ENCODE measurements at regions not wholly inside any gene's neighbourhood (a gene's known extent, or its start where the extent isn't known, plus 50 kb on each side); places are given as distances from the start of the nearest gene placed in this dataset.

GRCh38 chr2:226671141-226671676 is 128.4 kb downstream of the IRS1 start:
- H3K36me3 ChIP-seq (ENCODE audit: insufficient read depth, insufficient read length, low read length): no peaks in the 10 kb centered on the region
- no peak overlapping the region for H3K9ac ChIP-seq (ENCODE audit: insufficient read length, low read depth)
- DNase-seq (ENCODE audit: low read depth, low spot score): no peak
- TF ChIP-seq ZNF274 (IDR thresholded peaks at IDR 0.05; ENCODE audit: low read depth, low read length) (no peak), YY1 (IDR thresholded peaks at IDR 0.05; ENCODE audit: insufficient read depth, insufficient read length) (no peak), SUZ12 (IDR thresholded peaks at IDR 0.05; ENCODE audit: extremely low read depth, insufficient read depth, insufficient read length) (no peak)
- no peak overlapping the region for H3K4me3 ChIP-seq (ENCODE audit: insufficient read length, low read depth)
- H3K4me1 ChIP-seq (ENCODE audit: insufficient read depth, insufficient read length): no peaks in the 10 kb centered on the region
- no peaks in the 10 kb centered on the region for H3K27me3 ChIP-seq (ENCODE audit: insufficient read depth, insufficient read length)
- no peaks in the 10 kb centered on the region for H3K9me3 ChIP-seq (ENCODE audit: insufficient read depth, low read length)

- Histone ChIP-seq H3K4me3 (ENCODE audit: insufficient read length, low read depth) (no peak overlapping the region), H3K9ac (ENCODE audit: insufficient read length, low read depth) (no peak overlapping the region), H3K4me1 (ENCODE audit: insufficient read depth, insufficient read length) (no peaks in the 10 kb centered on the region), H3K36me3 (ENCODE audit: insufficient read depth, insufficient read length, low read length) (no peaks in the 10 kb centered on the region), H3K9me3 (ENCODE audit: insufficient read depth, low read length) (no peaks in the 10 kb centered on the region), H3K27me3 (ENCODE audit: insufficient read depth, insufficient read length) (no peaks in the 10 kb centered on the region)
- DNase-seq (ENCODE audit: low read depth, low spot score): no peak
- TF ChIP-seq ZNF274 (IDR thresholded peaks at IDR 0.05; ENCODE audit: low read depth, low read length) (no peak), YY1 (IDR thresholded peaks at IDR 0.05; ENCODE audit: insufficient read depth, insufficient read length) (no peak), SUZ12 (IDR thresholded peaks at IDR 0.05; ENCODE audit: extremely low read depth, insufficient read depth, insufficient read length) (no peak)
Measured at GRCh38 chr2:226669905-226670304, 129.7 kb downstream of the IRS1 start.

- TF ChIP-seq ZNF274 (IDR thresholded peaks at IDR 0.05; ENCODE audit: low read depth, low read length) (no peak), SUZ12 (IDR thresholded peaks at IDR 0.05; ENCODE audit: extremely low read depth, insufficient read depth, insufficient read length) (no peak), YY1 (IDR thresholded peaks at IDR 0.05; ENCODE audit: insufficient read depth, insufficient read length) (no peak)
- Histone ChIP-seq H3K27me3 (ENCODE audit: insufficient read depth, insufficient read length) (no peaks in the 10 kb centered on the region), H3K4me3 (ENCODE audit: insufficient read length, low read depth) (no peak overlapping the region), H3K9me3 (ENCODE audit: insufficient read depth, low read length) (no peaks in the 10 kb centered on the region), H3K9ac (ENCODE audit: insufficient read length, low read depth) (no peak overlapping the region), H3K36me3 (ENCODE audit: insufficient read depth, insufficient read length, low read length) (no peaks in the 10 kb centered on the region), H3K4me1 (ENCODE audit: insufficient read depth, insufficient read length) (no peaks in the 10 kb centered on the region)
- DNase-seq (ENCODE audit: low read depth, low spot score): no peak
Measured at GRCh38 chr2:226669249-226669648, 130.4 kb downstream of the IRS1 start.

DNA sequence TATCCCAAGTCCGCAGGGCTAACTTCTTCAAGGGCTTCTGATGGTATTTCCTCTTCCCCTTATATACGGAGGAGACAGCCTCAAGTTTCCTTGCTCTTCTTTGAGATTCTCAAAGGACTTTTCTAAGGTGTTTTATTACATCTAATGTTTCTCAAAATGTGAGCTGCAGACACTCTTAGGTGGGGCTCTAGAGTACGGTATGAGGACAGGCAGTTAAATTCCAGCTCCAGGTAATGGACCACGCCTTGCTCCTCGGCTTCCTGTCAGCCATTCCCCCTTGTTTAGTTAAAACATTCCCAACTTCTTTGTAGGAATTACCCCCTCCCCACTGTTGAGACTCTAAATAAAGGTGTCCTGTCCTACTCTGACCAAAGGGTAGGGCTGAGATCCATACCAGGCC is 131.9 kb downstream of the IRS1 start:
- Histone ChIP-seq H3K27me3 (ENCODE audit: insufficient read depth, insufficient read length) (no peaks in the 10 kb centered on the region), H3K9ac (ENCODE audit: insufficient read length, low read depth) (no peak overlapping the region), H3K4me1 (ENCODE audit: insufficient read depth, insufficient read length) (no peaks in the 10 kb centered on the region), H3K9me3 (ENCODE audit: insufficient read depth, low read length) (no peaks in the 10 kb centered on the region), H3K36me3 (ENCODE audit: insufficient read depth, insufficient read length, low read length) (no peaks in the 10 kb centered on the region), H3K4me3 (ENCODE audit: insufficient read length, low read depth) (no peak overlapping the region)
- TF ChIP-seq SUZ12 (IDR thresholded peaks at IDR 0.05; ENCODE audit: extremely low read depth, insufficient read depth, insufficient read length) (no peak), ZNF274 (IDR thresholded peaks at IDR 0.05; ENCODE audit: low read depth, low read length) (no peak), YY1 (IDR thresholded peaks at IDR 0.05; ENCODE audit: insufficient read depth, insufficient read length) (no peak)
- DNase-seq (ENCODE audit: low read depth, low spot score): no peak

- H3K4me1 ChIP-seq (ENCODE audit: insufficient read depth, insufficient read length): no peaks in the 10 kb centered on the region
- TF ChIP-seq YY1 (IDR thresholded peaks at IDR 0.05; ENCODE audit: insufficient read depth, insufficient read length) (no peak), SUZ12 (IDR thresholded peaks at IDR 0.05; ENCODE audit: extremely low read depth, insufficient read depth, insufficient read length) (no peak), ZNF274 (IDR thresholded peaks at IDR 0.05; ENCODE audit: low read depth, low read length) (no peak)
Measured at GRCh38 chr2:226665306-226665831, 134.3 kb downstream of the IRS1 start.

DNA sequence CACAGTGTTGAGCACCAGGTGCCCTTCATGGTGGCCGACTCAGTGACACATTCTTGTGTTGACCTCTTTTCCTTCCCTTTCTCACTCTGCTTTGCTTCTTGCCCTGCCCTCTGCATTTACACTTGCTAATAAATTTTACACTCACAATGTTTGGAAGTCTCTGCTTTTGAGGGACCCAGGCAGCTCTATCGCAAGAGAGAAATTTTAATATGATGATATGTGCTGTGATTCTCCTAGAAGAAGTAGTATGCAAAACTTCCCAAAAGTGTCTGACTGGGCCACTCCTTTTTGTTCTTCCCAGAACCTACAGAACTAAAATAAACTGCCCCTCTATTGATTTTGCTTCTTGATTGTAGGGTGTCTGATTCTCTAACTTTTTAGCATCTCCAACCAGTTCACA is 135.0 kb downstream of the IRS1 start:
- no peaks in the 10 kb centered on the region for H3K36me3 ChIP-seq (ENCODE audit: insufficient read depth, insufficient read length, low read length)
- H3K27me3 ChIP-seq (ENCODE audit: insufficient read depth, insufficient read length): no peaks in the 10 kb centered on the region
- no peak overlapping the region for H3K4me3 ChIP-seq (ENCODE audit: insufficient read length, low read depth)
- TF ChIP-seq ZNF274 (IDR thresholded peaks at IDR 0.05; ENCODE audit: low read depth, low read length): no peak
- TF ChIP-seq YY1 (IDR thresholded peaks at IDR 0.05; ENCODE audit: insufficient read depth, insufficient read length): no peak
- TF ChIP-seq SUZ12 (IDR thresholded peaks at IDR 0.05; ENCODE audit: extremely low read depth, insufficient read depth, insufficient read length): no peak
- H3K9me3 ChIP-seq (ENCODE audit: insufficient read depth, low read length): no peaks in the 10 kb centered on the region
- no peak for DNase-seq (ENCODE audit: low read depth, low spot score)
- no peak overlapping the region for H3K9ac ChIP-seq (ENCODE audit: insufficient read length, low read depth)
- no peaks in the 10 kb centered on the region for H3K4me1 ChIP-seq (ENCODE audit: insufficient read depth, insufficient read length)

More at GRCh38 chr2:226665306-226665831, 134.3 kb downstream of the IRS1 start:
- Histone ChIP-seq H3K4me3 (ENCODE audit: insufficient read length, low read depth) (no peak overlapping the region), H3K9ac (ENCODE audit: insufficient read length, low read depth) (no peak overlapping the region), H3K27me3 (ENCODE audit: insufficient read depth, insufficient read length) (no peaks in the 10 kb centered on the region), H3K36me3 (ENCODE audit: insufficient read depth, insufficient read length, low read length) (no peaks in the 10 kb centered on the region), H3K9me3 (ENCODE audit: insufficient read depth, low read length) (no peaks in the 10 kb centered on the region)
- DNase-seq (ENCODE audit: low read depth, low spot score): no peak

DNA sequence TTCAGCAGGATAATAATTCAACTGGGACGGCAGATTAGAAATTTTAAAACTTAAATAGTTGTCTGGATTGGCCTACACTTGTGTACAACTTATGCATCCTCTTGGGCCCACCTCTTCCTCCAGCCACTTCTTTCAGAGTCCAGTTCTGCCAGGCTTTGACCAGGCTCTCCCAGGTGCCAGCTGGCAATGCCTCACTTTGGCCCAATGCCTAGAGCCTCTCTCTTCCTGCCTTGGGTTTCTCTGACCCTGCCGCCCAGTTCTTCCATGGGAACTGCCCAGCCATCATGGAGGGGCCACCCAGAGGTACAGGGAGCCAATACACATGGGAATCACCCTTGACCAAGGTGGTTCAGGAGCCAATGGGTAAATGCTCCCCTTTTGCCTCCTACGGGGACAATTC is 135.5 kb downstream of the IRS1 start:
- no peaks in the 10 kb centered on the region for H3K4me1 ChIP-seq (ENCODE audit: insufficient read depth, insufficient read length)
- DNase-seq (ENCODE audit: low read depth, low spot score): no peak
- H3K27me3 ChIP-seq (ENCODE audit: insufficient read depth, insufficient read length): no peaks in the 10 kb centered on the region
- H3K4me3 ChIP-seq (ENCODE audit: insufficient read length, low read depth): no peak overlapping the region
- no peak overlapping the region for H3K9ac ChIP-seq (ENCODE audit: insufficient read length, low read depth)
- no peaks in the 10 kb centered on the region for H3K9me3 ChIP-seq (ENCODE audit: insufficient read depth, low read length)
- no peaks in the 10 kb centered on the region for H3K36me3 ChIP-seq (ENCODE audit: insufficient read depth, insufficient read length, low read length)
- TF ChIP-seq ZNF274 (IDR thresholded peaks at IDR 0.05; ENCODE audit: low read depth, low read length) (no peak), SUZ12 (IDR thresholded peaks at IDR 0.05; ENCODE audit: extremely low read depth, insufficient read depth, insufficient read length) (no peak), YY1 (IDR thresholded peaks at IDR 0.05; ENCODE audit: insufficient read depth, insufficient read length) (no peak)
